ENCODE measurements at regions not wholly inside any gene's neighbourhood (a gene's known extent, or its start where the extent isn't known, plus 50 kb on each side); places are given as distances from the start of the nearest gene placed in this dataset.
"Not testable (repeated sequence)": the region's sequence is repeated elsewhere in the genome, so short reads cannot be mapped to it uniquely, and the experiment has no call there.

DNA sequence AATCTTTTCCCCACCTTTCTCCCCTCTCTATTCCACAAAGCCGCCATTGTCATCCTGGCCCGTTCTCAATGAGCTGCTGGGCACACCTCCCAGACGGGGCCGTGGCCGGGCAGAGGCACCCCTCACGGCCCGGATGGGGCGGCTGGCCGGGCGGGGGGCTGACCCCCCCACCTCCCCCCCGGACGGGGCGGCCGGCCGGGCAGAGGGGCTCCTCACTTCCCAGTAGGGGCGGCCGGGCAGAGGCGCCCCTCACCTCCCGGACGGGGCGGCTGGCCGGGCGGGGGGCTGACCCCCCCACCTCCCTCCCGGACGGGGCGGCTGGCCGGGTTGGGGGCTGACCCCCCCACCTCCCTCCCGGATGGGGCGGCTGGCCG is 85.6 kb downstream of the OR2B2 start:
- not testable (repeated sequence) for DNase-seq (ENCODE audit: low spot score); H2AK5ac ChIP-seq (ENCODE audit: low read depth, low read length); H3K36me3 ChIP-seq (replicated peaks in 1 of 2; ENCODE audit: control insufficient read depth in 2 of 2, insufficient read depth in 2 of 2, low read length in 2 of 2); H4K8ac ChIP-seq (ENCODE audit: low read depth, low read length); H2AFZ ChIP-seq (ENCODE audit: low read length); H2BK5ac ChIP-seq (ENCODE audit: low read length); H3K4me2 ChIP-seq (ENCODE audit: insufficient read depth, low read length, poor library complexity, severe bottlenecking); H3K4ac ChIP-seq (ENCODE audit: low read length); H3K79me1 ChIP-seq (ENCODE audit: low read depth, low read length); H3K4me1 ChIP-seq (ENCODE audit: control insufficient read depth in 2 of 2, insufficient read depth in 1 of 2, low read depth in 1 of 2, low read length in 2 of 2); H3K14ac ChIP-seq (ENCODE audit: low read length); H3K23ac ChIP-seq (ENCODE audit: low read depth, low read length, poor library complexity); H2BK15ac ChIP-seq (ENCODE audit: low read length); H2BK120ac ChIP-seq (ENCODE audit: low read depth, low read length); H3K18ac ChIP-seq (ENCODE audit: low read length); H3K9ac ChIP-seq (ENCODE audit: low read depth, low read length, poor library complexity); H2BK12ac ChIP-seq (ENCODE audit: low read length); H3K9me3 ChIP-seq (replicated peaks in 1 of 2; ENCODE audit: control insufficient read depth in 2 of 2, insufficient read depth in 1 of 2, low read depth in 1 of 2, low read length in 2 of 2); H3K4me3 ChIP-seq (ENCODE audit: low read length in 2 of 2); H3K27me3 ChIP-seq (ENCODE audit: control insufficient read depth in 3 of 3, insufficient read depth in 3 of 3, low read depth in 1 of 3, low read length in 3 of 3); H3K27ac ChIP-seq (replicated peaks; ENCODE audit: low read length); H4K91ac ChIP-seq (ENCODE audit: low read depth, low read length, poor library complexity)
- WGBS, 2 donors (ENCODE audit: extremely low coverage in 2 of 2, insufficient read length in 2 of 2, insufficient replicate concordance in 1 of 2): no CpG with 5 or more reads among the region's 30 CpGs

DNA sequence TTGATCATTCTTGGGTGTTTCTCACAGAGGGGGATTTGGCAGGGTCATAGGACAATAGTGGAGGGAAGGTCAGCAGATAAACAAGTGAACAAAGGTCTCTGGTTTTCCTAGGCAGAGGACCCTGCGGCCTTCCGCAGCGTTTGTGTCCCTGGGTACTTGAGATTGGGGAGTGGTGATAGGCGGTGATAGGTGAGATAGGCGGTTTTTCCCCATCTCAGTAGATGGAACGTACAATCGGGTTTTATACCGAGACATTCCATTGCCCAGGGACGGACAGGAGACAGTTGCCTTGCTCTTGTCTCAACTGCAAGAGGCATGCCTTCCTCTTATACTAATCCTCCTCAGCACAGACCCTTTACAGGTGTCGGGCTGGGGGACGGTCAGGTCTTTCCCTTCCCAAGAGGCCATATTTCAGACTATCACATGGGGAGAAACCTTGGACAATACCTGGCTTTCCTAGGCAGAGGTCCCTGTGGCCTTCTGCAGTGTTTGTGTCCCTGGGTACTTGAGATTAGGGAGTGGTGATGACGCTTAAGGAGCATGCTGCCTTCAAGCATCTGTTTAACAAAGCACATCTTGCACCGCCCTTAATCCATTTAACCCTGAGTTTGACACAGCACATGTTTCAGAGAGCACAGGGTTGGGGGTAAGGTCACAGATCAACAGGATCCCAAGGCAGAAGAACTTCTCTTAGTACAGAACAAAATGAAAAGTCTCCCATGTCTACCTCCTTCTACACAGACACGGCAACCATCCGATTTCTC is 86.2 kb downstream of the OR2B2 start:
- H3K36me3 ChIP-seq (replicated peaks in 1 of 2; ENCODE audit: control insufficient read depth in 2 of 2, insufficient read depth in 2 of 2, low read length in 2 of 2): not testable (repeated sequence)
- peak overlapping the region; percentile 59 for H3K27ac ChIP-seq (replicated peaks; ENCODE audit: low read length)

DNA sequence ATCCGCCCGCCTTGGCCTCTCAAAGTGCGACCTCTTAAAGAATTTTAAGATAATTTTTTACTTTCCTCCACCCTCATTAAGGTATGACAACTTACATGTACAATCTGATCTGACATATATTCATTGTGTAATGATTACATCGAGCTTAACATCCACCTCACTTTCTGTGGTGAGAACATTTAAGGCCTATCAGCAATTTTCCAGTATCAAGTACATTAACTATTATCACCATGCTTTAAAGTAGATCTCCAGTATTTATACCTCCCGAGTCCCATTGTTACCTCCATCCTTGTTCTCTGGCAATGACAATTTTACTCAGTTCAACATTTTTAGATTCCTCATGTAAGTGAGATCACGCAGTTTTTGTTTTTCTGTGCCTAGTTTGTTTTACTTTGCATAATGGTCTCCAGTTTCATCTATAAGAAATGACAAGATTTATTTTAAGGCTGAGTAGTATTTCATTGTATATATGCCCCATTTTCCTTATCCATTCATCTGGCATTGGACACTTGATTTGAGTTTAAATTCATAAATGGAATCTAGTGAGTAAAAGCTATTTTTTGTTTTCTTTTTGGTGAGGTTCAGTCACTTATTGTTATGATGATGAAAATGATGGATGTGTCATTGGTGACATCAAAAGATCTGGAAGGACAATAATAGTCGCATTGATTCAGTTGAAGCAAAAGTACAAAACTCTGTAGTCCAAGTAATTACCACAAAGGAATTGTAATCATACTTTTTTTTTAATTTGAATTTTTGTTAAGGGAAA is 87.0 kb downstream of the OR2B2 start:
- H3K9ac ChIP-seq (ENCODE audit: low read depth, low read length, poor library complexity): no peak overlapping the region
- H3K4me1 ChIP-seq (ENCODE audit: control insufficient read depth in 2 of 2, insufficient read depth in 1 of 2, low read depth in 1 of 2, low read length in 2 of 2): peaks cover 0 to 2% of the 10 kb centered on the region in 2 donors
- no peak overlapping the region for H4K91ac ChIP-seq (ENCODE audit: low read depth, low read length, poor library complexity)
- H3K27me3 ChIP-seq (ENCODE audit: control insufficient read depth in 3 of 3, insufficient read depth in 3 of 3, low read depth in 1 of 3, low read length in 3 of 3): no peaks in the 10 kb centered on the region
- peaks cover 2 to 7% of the 10 kb centered on the region in 2 donors for H3K9me3 ChIP-seq (replicated peaks in 1 of 2; ENCODE audit: control insufficient read depth in 2 of 2, insufficient read depth in 1 of 2, low read depth in 1 of 2, low read length in 2 of 2)
- peak overlapping the region; percentile 33 for H3K4me2 ChIP-seq (ENCODE audit: insufficient read depth, low read length, poor library complexity, severe bottlenecking)
- H3K18ac ChIP-seq (ENCODE audit: low read length): no peak overlapping the region
- peaks cover 0 to 7% of the 10 kb centered on the region in 2 donors for H3K36me3 ChIP-seq (replicated peaks in 1 of 2; ENCODE audit: control insufficient read depth in 2 of 2, insufficient read depth in 2 of 2, low read length in 2 of 2)
- no peak overlapping the region for H2AFZ ChIP-seq (ENCODE audit: low read length)
- no peak overlapping the region for H3K23ac ChIP-seq (ENCODE audit: low read depth, low read length, poor library complexity)
- no peak overlapping the region for H3K14ac ChIP-seq (ENCODE audit: low read length)
- DNase-seq (ENCODE audit: low spot score): no peak
- no peak overlapping the region for H2AK5ac ChIP-seq (ENCODE audit: low read depth, low read length)
- H3K27ac ChIP-seq (replicated peaks; ENCODE audit: low read length): peak overlapping the region; percentile 24
- no peak overlapping the region for H3K4ac ChIP-seq (ENCODE audit: low read length)
- no peak overlapping the region for H2BK12ac ChIP-seq (ENCODE audit: low read length)
- no CpG with 5 or more reads among the region's 7 CpGs for WGBS, 2 donors (ENCODE audit: extremely low coverage in 2 of 2, insufficient read length in 2 of 2, insufficient replicate concordance in 1 of 2)
- no peak overlapping the region for H2BK5ac ChIP-seq (ENCODE audit: low read length)
- peaks cover 2% of the 10 kb centered on the region for H3K79me1 ChIP-seq (ENCODE audit: low read depth, low read length)
- H2BK120ac ChIP-seq (ENCODE audit: low read depth, low read length): no peak overlapping the region
- H4K8ac ChIP-seq (ENCODE audit: low read depth, low read length): no peak overlapping the region
- H3K4me3 ChIP-seq (ENCODE audit: low read length in 2 of 2): peak overlapping the region; percentile 50 to 93
- no peak overlapping the region for H2BK15ac ChIP-seq (ENCODE audit: low read length)

More for the DNA sequence above, 86.2 kb downstream of the OR2B2 start:
- H3K79me1 ChIP-seq (ENCODE audit: low read depth, low read length); H3K23ac ChIP-seq (ENCODE audit: low read depth, low read length, poor library complexity); H3K9ac ChIP-seq (ENCODE audit: low read depth, low read length, poor library complexity); H2BK5ac ChIP-seq (ENCODE audit: low read length); DNase-seq (ENCODE audit: low spot score); H3K4me1 ChIP-seq (ENCODE audit: control insufficient read depth in 2 of 2, insufficient read depth in 1 of 2, low read depth in 1 of 2, low read length in 2 of 2); H3K4ac ChIP-seq (ENCODE audit: low read length); H2AFZ ChIP-seq (ENCODE audit: low read length); H3K14ac ChIP-seq (ENCODE audit: low read length); H2AK5ac ChIP-seq (ENCODE audit: low read depth, low read length); H4K91ac ChIP-seq (ENCODE audit: low read depth, low read length, poor library complexity); H3K9me3 ChIP-seq (replicated peaks in 1 of 2; ENCODE audit: control insufficient read depth in 2 of 2, insufficient read depth in 1 of 2, low read depth in 1 of 2, low read length in 2 of 2); H3K18ac ChIP-seq (ENCODE audit: low read length); H4K8ac ChIP-seq (ENCODE audit: low read depth, low read length); H2BK12ac ChIP-seq (ENCODE audit: low read length); H2BK120ac ChIP-seq (ENCODE audit: low read depth, low read length); H2BK15ac ChIP-seq (ENCODE audit: low read length); H3K4me2 ChIP-seq (ENCODE audit: insufficient read depth, low read length, poor library complexity, severe bottlenecking); H3K4me3 ChIP-seq (ENCODE audit: low read length in 2 of 2); H3K27me3 ChIP-seq (ENCODE audit: control insufficient read depth in 3 of 3, insufficient read depth in 3 of 3, low read depth in 1 of 3, low read length in 3 of 3): not testable (repeated sequence)
- WGBS, 2 donors (ENCODE audit: extremely low coverage in 2 of 2, insufficient read length in 2 of 2, insufficient replicate concordance in 1 of 2): no CpG with 5 or more reads among the region's 15 CpGs
